ENCODE measurements at regions not wholly inside any gene's neighbourhood (a gene's known extent, or its start where the extent isn't known, plus 50 kb on each side); places are given as distances from the start of the nearest gene placed in this dataset.

DNA sequence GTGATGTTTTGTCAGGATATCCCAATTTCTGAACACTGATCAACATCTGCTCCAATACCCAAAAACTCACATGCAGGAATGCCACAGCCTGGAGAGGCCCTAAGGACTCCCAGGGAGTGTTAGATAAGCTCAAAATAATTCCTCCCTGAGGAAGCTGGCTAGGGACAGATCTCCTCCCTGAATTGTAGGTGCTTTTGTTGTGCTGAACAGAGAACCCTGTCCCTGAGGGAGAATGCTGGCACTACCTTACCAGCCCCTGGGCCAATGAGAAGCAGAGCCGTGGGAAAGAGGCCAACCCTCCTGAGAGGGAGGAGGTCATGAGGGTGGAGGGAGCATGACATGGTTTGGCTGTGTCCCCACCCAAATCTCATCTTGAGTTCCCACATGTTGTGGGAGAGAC is 73.6 kb upstream of the PTGFRN start:
- TF ChIP-seq EZH2 (IDR thresholded peaks at IDR 0.05; ENCODE audit: insufficient read depth, low read length) = no peak
- TF ChIP-seq, protein P1, sequence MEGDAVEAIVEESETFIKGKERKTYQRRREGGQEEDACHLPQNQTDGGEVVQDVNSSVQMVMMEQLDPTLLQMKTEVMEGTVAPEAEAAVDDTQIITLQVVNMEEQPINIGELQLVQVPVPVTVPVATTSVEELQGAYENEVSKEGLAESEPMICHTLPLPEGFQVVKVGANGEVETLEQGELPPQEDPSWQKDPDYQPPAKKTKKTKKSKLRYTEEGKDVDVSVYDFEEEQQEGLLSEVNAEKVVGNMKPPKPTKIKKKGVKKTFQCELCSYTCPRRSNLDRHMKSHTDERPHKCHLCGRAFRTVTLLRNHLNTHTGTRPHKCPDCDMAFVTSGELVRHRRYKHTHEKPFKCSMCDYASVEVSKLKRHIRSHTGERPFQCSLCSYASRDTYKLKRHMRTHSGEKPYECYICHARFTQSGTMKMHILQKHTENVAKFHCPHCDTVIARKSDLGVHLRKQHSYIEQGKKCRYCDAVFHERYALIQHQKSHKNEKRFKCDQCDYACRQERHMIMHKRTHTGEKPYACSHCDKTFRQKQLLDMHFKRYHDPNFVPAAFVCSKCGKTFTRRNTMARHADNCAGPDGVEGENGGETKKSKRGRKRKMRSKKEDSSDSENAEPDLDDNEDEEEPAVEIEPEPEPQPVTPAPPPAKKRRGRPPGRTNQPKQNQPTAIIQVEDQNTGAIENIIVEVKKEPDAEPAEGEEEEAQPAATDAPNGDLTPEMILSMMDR (IDR thresholded peaks at IDR 0.05; ENCODE audit: insufficient read depth, low read depth, low read length) = no peak
- H3K27ac ChIP-seq (ENCODE audit: low read depth, low read length) = no peak overlapping the region
- no peak overlapping the region for H2AFZ ChIP-seq (ENCODE audit: low read depth, low read length)
- Mint-ChIP-seq H3K4me3 (ENCODE audit: unreplicated experiment) (no peak overlapping the region), H3K36me3 (ENCODE audit: low read depth, unreplicated experiment) (no peaks in the 10 kb centered on the region), H3K4me1 (ENCODE audit: low read depth, unreplicated experiment) (peaks cover 1% of the 10 kb centered on the region), H3K27ac (ENCODE audit: unreplicated experiment) (no peak overlapping the region), H3K27me3 (ENCODE audit: low read depth, unreplicated experiment) (peaks cover 18% of the 10 kb centered on the region), H3K9me3 (ENCODE audit: unreplicated experiment) (peaks cover 10% of the 10 kb centered on the region)
- H3K4me2 ChIP-seq (ENCODE audit: low read length) = no peak overlapping the region
- H3K27me3 ChIP-seq (ENCODE audit: insufficient read depth, low read length) = peaks cover 8% of the 10 kb centered on the region
- FAIRE-seq = no peak
- no peaks in the 10 kb centered on the region for H3K4me1 ChIP-seq (ENCODE audit: insufficient read depth, low read length)
- H3K36me3 ChIP-seq (ENCODE audit: insufficient read depth, low read length) = no peaks in the 10 kb centered on the region
- no peaks in the 10 kb centered on the region for H3K79me2 ChIP-seq (ENCODE audit: insufficient read depth, low read length)
- no peaks in the 10 kb centered on the region for H3K9me3 ChIP-seq (ENCODE audit: insufficient read depth, low read depth, low read length)
- no peak overlapping the region for H3K9ac ChIP-seq (ENCODE audit: low read length)
- no peak overlapping the region for H3K4me3 ChIP-seq (ENCODE audit: insufficient read depth, low read depth, low read length)
- H4K20me1 ChIP-seq (ENCODE audit: insufficient read depth, low read length) = no peaks in the 10 kb centered on the region
- no peak for DNase-seq (ENCODE audit: low read depth)

DNA sequence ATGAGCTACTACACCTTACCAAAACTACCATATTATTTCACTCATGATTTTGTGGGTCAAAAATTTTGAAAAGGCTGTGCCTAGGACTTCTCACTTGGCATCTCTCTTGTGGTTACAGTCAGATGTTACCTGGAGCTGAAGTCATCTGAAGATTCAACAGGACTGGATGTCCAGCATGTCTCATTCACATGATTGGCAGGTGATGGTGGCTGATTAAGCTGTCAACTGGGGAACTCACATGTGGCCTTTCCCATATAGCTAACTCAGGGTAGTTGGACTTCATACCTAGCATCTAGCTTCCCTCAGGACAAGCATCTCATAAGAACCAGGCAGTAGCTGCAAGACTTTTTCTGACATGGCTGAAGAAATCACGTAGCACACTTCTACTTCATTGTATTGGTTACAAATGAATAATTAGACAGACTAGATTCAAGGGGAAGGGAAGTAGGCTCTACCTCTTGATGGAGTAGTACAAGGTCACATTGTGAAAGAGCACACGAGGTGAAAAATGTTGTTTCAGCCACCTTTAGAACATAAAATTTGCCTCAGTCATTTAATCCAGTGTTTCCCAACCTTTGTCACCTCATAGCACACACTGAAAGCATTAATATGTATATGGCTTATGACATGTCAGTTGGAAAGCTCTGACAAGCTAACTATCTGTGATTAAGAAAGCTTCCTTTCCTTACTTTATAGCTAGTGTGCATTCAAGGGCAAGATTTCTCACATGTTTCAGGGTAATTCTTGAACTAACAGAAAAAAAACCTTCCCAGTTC is 68.0 kb upstream of the PTGFRN start:
- Histone ChIP-seq H3K79me2 (ENCODE audit: insufficient read depth, low read length) (no peaks in the 10 kb centered on the region), H3K9me3 (ENCODE audit: insufficient read depth, low read depth, low read length) (no peaks in the 10 kb centered on the region), H3K4me1 (ENCODE audit: insufficient read depth, low read length) (no peaks in the 10 kb centered on the region), H3K4me3 (ENCODE audit: insufficient read depth, low read depth, low read length) (no peak overlapping the region), H3K27me3 (ENCODE audit: insufficient read depth, low read length) (no peaks in the 10 kb centered on the region), H3K27ac (ENCODE audit: low read depth, low read length) (no peak overlapping the region), H3K36me3 (ENCODE audit: insufficient read depth, low read length) (no peaks in the 10 kb centered on the region), H4K20me1 (ENCODE audit: insufficient read depth, low read length) (no peaks in the 10 kb centered on the region), H3K4me2 (ENCODE audit: low read length) (no peak overlapping the region), H2AFZ (ENCODE audit: low read depth, low read length) (no peak overlapping the region), H3K9ac (ENCODE audit: low read length) (no peak overlapping the region)
- no peaks in the 10 kb centered on the region for H3K36me3 Mint-ChIP-seq (ENCODE audit: low read depth, unreplicated experiment)
- FAIRE-seq = no peak
- TF ChIP-seq, protein P1 (IDR thresholded peaks at IDR 0.05; ENCODE audit: insufficient read depth, low read depth, low read length) = no peak
- no peak for TF ChIP-seq EZH2 (IDR thresholded peaks at IDR 0.05; ENCODE audit: insufficient read depth, low read length)
- no peak for DNase-seq (ENCODE audit: low read depth)
- H3K4me1 Mint-ChIP-seq (ENCODE audit: low read depth, unreplicated experiment) = no peaks in the 10 kb centered on the region
- no peak overlapping the region for H3K4me3 Mint-ChIP-seq (ENCODE audit: unreplicated experiment)
- H3K27ac Mint-ChIP-seq (ENCODE audit: unreplicated experiment) = no peak overlapping the region
- H3K9me3 Mint-ChIP-seq (ENCODE audit: unreplicated experiment) = peaks cover 5% of the 10 kb centered on the region
- no peaks in the 10 kb centered on the region for H3K27me3 Mint-ChIP-seq (ENCODE audit: low read depth, unreplicated experiment)

DNA sequence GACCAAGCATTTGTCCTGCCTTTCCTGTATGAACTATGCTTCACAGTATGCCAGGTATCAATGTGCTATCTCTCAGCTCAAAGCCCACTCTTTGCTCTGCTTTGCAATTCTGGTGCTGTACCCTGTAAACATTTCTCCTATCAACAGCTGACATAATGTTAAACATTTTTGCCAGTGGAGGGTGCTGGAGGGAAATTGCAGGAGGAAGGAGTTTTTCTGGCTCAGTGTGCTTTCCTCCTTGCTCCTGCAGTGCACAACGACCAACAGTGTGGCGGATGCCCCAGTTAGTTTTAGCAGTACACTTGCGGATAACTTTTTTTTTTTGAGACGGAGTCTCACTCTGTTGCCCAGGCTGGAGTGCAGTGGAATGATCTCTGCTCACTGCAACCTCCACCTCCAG is 67.1 kb upstream of the PTGFRN start:
- H3K4me2 ChIP-seq (ENCODE audit: low read length) = no peak overlapping the region
- peaks cover 3% of the 10 kb centered on the region for H3K4me1 Mint-ChIP-seq (ENCODE audit: low read depth, unreplicated experiment)
- no peaks in the 10 kb centered on the region for H4K20me1 ChIP-seq (ENCODE audit: insufficient read depth, low read length)
- H3K27me3 Mint-ChIP-seq (ENCODE audit: low read depth, unreplicated experiment) = no peaks in the 10 kb centered on the region
- DNase-seq (ENCODE audit: low read depth) (no peak), FAIRE-seq (no peak)
- no peak overlapping the region for H3K4me3 ChIP-seq (ENCODE audit: insufficient read depth, low read depth, low read length)
- H3K9me3 ChIP-seq (ENCODE audit: insufficient read depth, low read depth, low read length) = no peaks in the 10 kb centered on the region
- no peaks in the 10 kb centered on the region for H3K36me3 Mint-ChIP-seq (ENCODE audit: low read depth, unreplicated experiment)
- no peaks in the 10 kb centered on the region for H3K79me2 ChIP-seq (ENCODE audit: insufficient read depth, low read length)
- no peak overlapping the region for H3K27ac ChIP-seq (ENCODE audit: low read depth, low read length)
- peaks cover 2% of the 10 kb centered on the region for H3K9me3 Mint-ChIP-seq (ENCODE audit: unreplicated experiment)
- no peak for TF ChIP-seq EZH2 (IDR thresholded peaks at IDR 0.05; ENCODE audit: insufficient read depth, low read length)
- TF ChIP-seq, protein P1 (IDR thresholded peaks at IDR 0.05; ENCODE audit: insufficient read depth, low read depth, low read length) = peak; percentile 15
- no peaks in the 10 kb centered on the region for H3K4me1 ChIP-seq (ENCODE audit: insufficient read depth, low read length)
- H3K27me3 ChIP-seq (ENCODE audit: insufficient read depth, low read length) = no peaks in the 10 kb centered on the region
- no peak overlapping the region for H3K27ac Mint-ChIP-seq (ENCODE audit: unreplicated experiment)
- H3K4me3 Mint-ChIP-seq (ENCODE audit: unreplicated experiment) = no peak overlapping the region
- H3K9ac ChIP-seq (ENCODE audit: low read length) = no peak overlapping the region
- no peaks in the 10 kb centered on the region for H3K36me3 ChIP-seq (ENCODE audit: insufficient read depth, low read length)
- H2AFZ ChIP-seq (ENCODE audit: low read depth, low read length) = no peak overlapping the region

Measured in astrocyte (in vitro differentiated cells and primary cell).